Keratinocyte (primary cell): ENCODE measurements at regions not wholly inside any gene's neighbourhood (a gene's known extent, or its start where the extent isn't known, plus 50 kb on each side); places are given as distances from the start of the nearest gene placed in this dataset.

Source experiments
- DNase-seq: peaks from one replicate; pipeline ENCODE4 v3.0.0-alpha.2; 2011; ENCODE audit warnings: low read depth, missing footprints, low spot score
- FAIRE-seq: peaks from 2 replicates; lab custom pipeline; 2011; peaks lifted over from hg19 to GRCh38; lab: Jason Lieb, UNC
- H2AFZ ChIP-seq: 2 replicates; pipeline ENCODE4 v1.6.0; 2012; ENCODE audit warnings: low read length, control low read depth, inconsistent platforms; ENCODE audit not compliant: control insufficient read depth
- H3K27ac ChIP-seq: 2 replicates; pipeline ENCODE4 v1.5.1; 2011; ENCODE audit warnings: low read length; ENCODE audit not compliant: control insufficient read depth, insufficient read depth
- H3K27me3 ChIP-seq: 3 replicates; pipeline ENCODE4 v1.6.0; 2011; ENCODE audit warnings: low read length; ENCODE audit not compliant: control insufficient read depth, insufficient read depth; ENCODE audit errors: extremely low read depth
- H3K36me3 ChIP-seq, 2 experiments: 2 replicates in 1 of 2; 3 replicates in 1 of 2; pipeline ENCODE4 v1.5.1; 2011; ENCODE audit warnings: low read length in 2 of 2, mild to moderate bottlenecking in 1 of 2; ENCODE audit not compliant: control insufficient read depth in 2 of 2, insufficient read depth in 2 of 2; ENCODE audit errors: extremely low read depth in 1 of 2
- H3K4me1 ChIP-seq: 3 replicates; pipeline ENCODE4 v1.5.1; 2011; ENCODE audit warnings: low read length; ENCODE audit not compliant: control insufficient read depth, insufficient read depth; ENCODE audit errors: extremely low read depth
- H3K4me2 ChIP-seq: 3 replicates; pipeline ENCODE4 v1.6.0; 2011; ENCODE audit warnings: low read depth, low read length; ENCODE audit not compliant: control insufficient read depth, insufficient read depth; ENCODE audit errors: extremely low read depth
- H3K4me3 ChIP-seq, 3 experiments: fragments of 200-600 bp in 1 of 3; sonication (generic) in 1 of 3; 2 replicates in 2 of 3; 3 replicates in 1 of 3; pipeline ENCODE4 v1.5.1; 2011 to 2016; ENCODE audit warnings: low read length in 3 of 3, mild to moderate bottlenecking in 3 of 3, control low read depth in 2 of 3, inconsistent platforms in 1 of 3, low read depth in 1 of 3, mixed read lengths in 1 of 3, mixed run types in 1 of 3, moderate library complexity in 1 of 3; ENCODE audit not compliant: control insufficient read depth in 2 of 3, insufficient read depth in 2 of 3; ENCODE audit errors: extremely low read depth in 1 of 3
- H3K79me2 ChIP-seq: 2 replicates; pipeline ENCODE4 v1.6.0; 2012; ENCODE audit warnings: low read length; ENCODE audit not compliant: control insufficient read depth, insufficient read depth
- H3K9ac ChIP-seq: 3 replicates; pipeline ENCODE4 v1.6.0; 2011; ENCODE audit warnings: low read length; ENCODE audit not compliant: control insufficient read depth, insufficient read depth; ENCODE audit errors: extremely low read depth
- H3K9me1 ChIP-seq: 3 replicates; pipeline ENCODE4 v1.6.0; 2011; ENCODE audit warnings: low read length; ENCODE audit not compliant: control insufficient read depth, insufficient read depth; ENCODE audit errors: extremely low read depth
- H3K9me3 ChIP-seq: 2 replicates; pipeline ENCODE4 v1.5.1; 2012; ENCODE audit warnings: low read depth, low read length; ENCODE audit not compliant: control insufficient read depth
- H4K20me1 ChIP-seq: 3 replicates; pipeline ENCODE4 v1.6.0; 2011; ENCODE audit warnings: low read length; ENCODE audit not compliant: control insufficient read depth, insufficient read depth; ENCODE audit errors: extremely low read depth
- CTCF ChIP-seq, 3 experiments: IDR thresholded peaks in 1 of 3; conservative IDR thresholded peaks in 1 of 3; optimal IDR thresholded peaks in 1 of 3; 2 replicates in 2 of 3; 3 replicates in 1 of 3; pipeline versions ENCODE3 to v1.5.1; 2011; ENCODE audit warnings: low read length in 3 of 3, mild to moderate bottlenecking in 3 of 3, moderate library complexity in 2 of 3, control low read depth in 1 of 3, inconsistent platforms in 1 of 3; ENCODE audit not compliant: insufficient read depth in 2 of 3; ENCODE audit errors: extremely low read depth in 1 of 3
- EZH2 ChIP-seq: IDR thresholded peaks from one replicate; pipeline ENCODE4 v1.6.1; 2012; ENCODE audit warnings: inconsistent platforms, mild to moderate bottlenecking, low read length, moderate library complexity
- dilution Hi-C: fragments of 300-500 bp; cut with MboI; formaldehyde crosslinking; loops from one replicate; pipeline ENCODE4 v1.7.0; 2020; ENCODE audit warnings: low sequenced_read_pairs; ENCODE audit not compliant: extremely low pct_ligation_motif_present

GRCh38 chr7:84389242-84389641 is 194.7 kb upstream of the SEMA3A start:
- no peaks in the 10 kb centered on the region for H3K27me3 ChIP-seq
- no peak overlapping the region for H3K4me3 ChIP-seq
- no peak for DNase-seq
- no peaks in the 10 kb centered on the region for H3K79me2 ChIP-seq
- no peaks in the 10 kb centered on the region for H3K9me3 ChIP-seq
- no peaks in the 10 kb centered on the region for H4K20me1 ChIP-seq
- H3K9me1 ChIP-seq: no peaks in the 10 kb centered on the region
- no peak overlapping the region for H3K9ac ChIP-seq
- no peak for FAIRE-seq
- dilution Hi-C loops: no loop called here
- H2AFZ ChIP-seq: no peak overlapping the region
- no peak for TF ChIP-seq CTCF (optimal IDR thresholded peaks at IDR 0.05 in 1 of 3, IDR thresholded peaks at IDR 0.05 in 1 of 3, conservative IDR thresholded peaks at IDR 0.05 in 1 of 3; ENCODE audit: extremely low read depth in 1 of 3, insufficient read depth in 2 of 3, low read length in 3 of 3)
- TF ChIP-seq EZH2: no peak
- no peaks in the 10 kb centered on the region for H3K36me3 ChIP-seq
- no peak overlapping the region for H3K27ac ChIP-seq
- no peak overlapping the region for H3K4me2 ChIP-seq
- H3K4me1 ChIP-seq: no peaks in the 10 kb centered on the region

- Histone ChIP-seq H3K9me1 (no peaks in the 10 kb centered on the region), H3K4me1 (no peaks in the 10 kb centered on the region), H2AFZ (no peak overlapping the region), H3K9ac (no peak overlapping the region), H3K36me3 (no peaks in the 10 kb centered on the region), H3K4me2 (no peak overlapping the region), H3K27ac (no peak overlapping the region), H3K9me3 (no peaks in the 10 kb centered on the region), H4K20me1 (no peaks in the 10 kb centered on the region), H3K27me3 (no peaks in the 10 kb centered on the region), H3K4me3 (no peak overlapping the region), H3K79me2 (no peaks in the 10 kb centered on the region)
- FAIRE-seq (no peak), DNase-seq (no peak)
- dilution Hi-C loops: no loop called here
- no peak for TF ChIP-seq EZH2
- no peak for TF ChIP-seq CTCF (optimal IDR thresholded peaks at IDR 0.05 in 1 of 3, IDR thresholded peaks at IDR 0.05 in 1 of 3, conservative IDR thresholded peaks at IDR 0.05 in 1 of 3; ENCODE audit: extremely low read depth in 1 of 3, insufficient read depth in 2 of 3, low read length in 3 of 3)
Measured at GRCh38 chr7:84387595-84387994, 193.0 kb upstream of the SEMA3A start.
